NB4 (cell line): ENCODE measurements at regions not wholly inside any gene's neighbourhood (a gene's known extent, or its start where the extent isn't known, plus 50 kb on each side); places are given as distances from the start of the nearest gene placed in this dataset.

Experiments
- MAX ChIP-seq: IDR thresholded peaks from 2 replicates; pipeline ENCODE4 v1.6.1; 2011; ENCODE audit warnings: low read depth, low read length
- TF ChIP-seq, protein P1 (sequence below): IDR thresholded peaks from one replicate; pipeline ENCODE4 v1.5.1; 2012; ENCODE audit warnings: low read depth, low read length

GRCh38 chr6:23983735-23984134, 142.3 kb upstream of the NRSN1 start:
- TF ChIP-seq MAX: no peak
- TF ChIP-seq, protein P1, sequence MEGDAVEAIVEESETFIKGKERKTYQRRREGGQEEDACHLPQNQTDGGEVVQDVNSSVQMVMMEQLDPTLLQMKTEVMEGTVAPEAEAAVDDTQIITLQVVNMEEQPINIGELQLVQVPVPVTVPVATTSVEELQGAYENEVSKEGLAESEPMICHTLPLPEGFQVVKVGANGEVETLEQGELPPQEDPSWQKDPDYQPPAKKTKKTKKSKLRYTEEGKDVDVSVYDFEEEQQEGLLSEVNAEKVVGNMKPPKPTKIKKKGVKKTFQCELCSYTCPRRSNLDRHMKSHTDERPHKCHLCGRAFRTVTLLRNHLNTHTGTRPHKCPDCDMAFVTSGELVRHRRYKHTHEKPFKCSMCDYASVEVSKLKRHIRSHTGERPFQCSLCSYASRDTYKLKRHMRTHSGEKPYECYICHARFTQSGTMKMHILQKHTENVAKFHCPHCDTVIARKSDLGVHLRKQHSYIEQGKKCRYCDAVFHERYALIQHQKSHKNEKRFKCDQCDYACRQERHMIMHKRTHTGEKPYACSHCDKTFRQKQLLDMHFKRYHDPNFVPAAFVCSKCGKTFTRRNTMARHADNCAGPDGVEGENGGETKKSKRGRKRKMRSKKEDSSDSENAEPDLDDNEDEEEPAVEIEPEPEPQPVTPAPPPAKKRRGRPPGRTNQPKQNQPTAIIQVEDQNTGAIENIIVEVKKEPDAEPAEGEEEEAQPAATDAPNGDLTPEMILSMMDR: no peak
